Upper lobe of left lung (tissue), 4 donors: ENCODE measurements at regions not wholly inside any gene's neighbourhood (a gene's known extent, or its start where the extent isn't known, plus 50 kb on each side); places are given as distances from the start of the nearest gene placed in this dataset.

ENCODE experiments used
- CTCF ChIP-seq, 6 experiments: fragments of 450-650 bp in 4 of 6; fragments of 200-600 bp in 2 of 6; sonication (generic) in 2 of 6; IDR thresholded peaks; one replicate each; pipeline ENCODE4 v1.5.1; 2016 to 2019; ENCODE audit warnings: antibody characterized with exemption in 6 of 6
- POLR2A ChIP-seq, 4 donors: fragments of 450-650 bp; IDR thresholded peaks; one replicate each; pipeline ENCODE4 v1.5.1; 2016 to 2017; ENCODE audit warnings: antibody characterized with exemption in 4 of 4, mild to moderate bottlenecking in 2 of 4
- POLR2AphosphoS5 ChIP-seq, 2 donors: sonication (generic); formaldehyde crosslinking; IDR thresholded peaks; one replicate each; pipeline ENCODE4 v1.5.1; 2017; ENCODE audit warnings: antibody characterized with exemption in 2 of 2

DNA sequence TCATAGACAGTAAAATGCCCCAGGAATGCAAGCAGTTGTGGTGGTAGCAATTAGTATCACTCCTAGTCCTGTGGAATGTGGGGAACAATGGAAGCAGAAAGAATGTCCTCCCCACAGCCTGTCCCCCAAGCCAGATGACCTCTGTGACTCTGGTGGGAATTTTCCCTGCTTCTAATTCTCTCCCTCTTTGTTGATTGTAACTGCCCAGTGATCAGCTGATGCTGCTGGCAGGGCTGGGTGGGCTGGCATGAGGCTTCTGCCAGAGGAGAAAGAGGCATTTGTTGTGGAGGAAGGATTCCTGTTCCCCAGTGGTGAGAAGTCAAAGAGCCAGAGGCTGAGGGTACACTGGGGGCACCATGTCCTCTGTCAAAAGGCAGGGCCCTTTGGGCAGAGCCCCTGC is 116.7 kb upstream of the NCAM1 start:
- no peak for TF ChIP-seq POLR2AphosphoS5 (IDR thresholded peaks at IDR 0.05)
- no peak for TF ChIP-seq POLR2A (IDR thresholded peaks at IDR 0.05)
- TF ChIP-seq CTCF (IDR thresholded peaks at IDR 0.05): no peak
